Suprapubic skin (tissue), 3 donors: ENCODE measurements at regions not wholly inside any gene's neighbourhood (a gene's known extent, or its start where the extent isn't known, plus 50 kb on each side); places are given as distances from the start of the nearest gene placed in this dataset.

Experiments
- EP300 ChIP-seq: sonication (generic); formaldehyde crosslinking; IDR thresholded peaks from one replicate; pipeline ENCODE4 v1.6.1; 2017; ENCODE audit warnings: antibody characterized with exemption
- POLR2A ChIP-seq, 2 donors: fragments of 450-650 bp; IDR thresholded peaks; one replicate each; pipeline ENCODE4 v1.6.1; 2017; ENCODE audit warnings: antibody characterized with exemption in 2 of 2, mild to moderate bottlenecking in 2 of 2, moderate library complexity in 2 of 2
- TF ChIP-seq, protein P1 (sequence below), 2 donors: fragments of 200-600 bp in 1 of 2; fragments of 450-650 bp in 1 of 2; sonication (generic) in 1 of 2; IDR thresholded peaks; one replicate each; pipeline ENCODE4 v1.5.1; 2016 to 2019; ENCODE audit warnings: antibody characterized with exemption in 2 of 2, mild to moderate bottlenecking in 1 of 2, moderate library complexity in 1 of 2

DNA sequence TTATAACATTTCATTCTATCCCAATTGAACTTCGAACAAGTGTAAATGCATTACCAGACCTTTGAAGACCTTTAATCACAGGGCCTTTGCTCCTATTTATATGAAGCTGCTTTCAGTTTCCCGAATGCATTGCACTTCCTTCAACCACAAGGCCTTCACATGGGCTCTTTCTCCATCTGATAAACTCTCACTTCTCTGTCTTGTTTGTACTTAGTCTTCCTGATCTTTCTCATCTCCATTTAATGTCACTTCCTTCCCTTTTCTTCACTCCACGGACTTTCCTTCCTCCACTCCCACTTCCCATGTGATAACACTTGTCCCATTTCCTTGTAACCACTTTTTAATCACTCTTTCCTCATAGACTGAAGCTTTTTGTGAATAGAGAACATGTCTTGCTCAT, 74.3 kb upstream of the TNC start:
- TF ChIP-seq, protein P1, sequence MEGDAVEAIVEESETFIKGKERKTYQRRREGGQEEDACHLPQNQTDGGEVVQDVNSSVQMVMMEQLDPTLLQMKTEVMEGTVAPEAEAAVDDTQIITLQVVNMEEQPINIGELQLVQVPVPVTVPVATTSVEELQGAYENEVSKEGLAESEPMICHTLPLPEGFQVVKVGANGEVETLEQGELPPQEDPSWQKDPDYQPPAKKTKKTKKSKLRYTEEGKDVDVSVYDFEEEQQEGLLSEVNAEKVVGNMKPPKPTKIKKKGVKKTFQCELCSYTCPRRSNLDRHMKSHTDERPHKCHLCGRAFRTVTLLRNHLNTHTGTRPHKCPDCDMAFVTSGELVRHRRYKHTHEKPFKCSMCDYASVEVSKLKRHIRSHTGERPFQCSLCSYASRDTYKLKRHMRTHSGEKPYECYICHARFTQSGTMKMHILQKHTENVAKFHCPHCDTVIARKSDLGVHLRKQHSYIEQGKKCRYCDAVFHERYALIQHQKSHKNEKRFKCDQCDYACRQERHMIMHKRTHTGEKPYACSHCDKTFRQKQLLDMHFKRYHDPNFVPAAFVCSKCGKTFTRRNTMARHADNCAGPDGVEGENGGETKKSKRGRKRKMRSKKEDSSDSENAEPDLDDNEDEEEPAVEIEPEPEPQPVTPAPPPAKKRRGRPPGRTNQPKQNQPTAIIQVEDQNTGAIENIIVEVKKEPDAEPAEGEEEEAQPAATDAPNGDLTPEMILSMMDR (IDR thresholded peaks at IDR 0.05), result no peak
- TF ChIP-seq POLR2A (IDR thresholded peaks at IDR 0.05) (no peak), EP300 (no peak)
